IPS-NIHi11 (cell line): ENCODE measurements at regions not wholly inside any gene's neighbourhood (a gene's known extent, or its start where the extent isn't known, plus 50 kb on each side); places are given as distances from the start of the nearest gene placed in this dataset.
A peak's percentile ranks its signal among the peaks of the same experiment; 100 is the strongest.
"Not testable (repeated sequence)": the region's sequence is repeated elsewhere in the genome, so short reads cannot be mapped to it uniquely, and the experiment has no call there.

Source experiments
- DNase-seq: peaks from one replicate; pipeline ENCODE4 v3.0.0; 2012; ENCODE audit warnings: mixed read lengths, low spot score

- no peak for DNase-seq
These were observed 151.6 kb downstream of the SLITRK1 start for GRCh38 chr13:83730674-83731073.

- DNase-seq: no peak
These were observed 159.8 kb downstream of the SLITRK1 start for GRCh38 chr13:83722443-83722842.

GRCh38 chr13:83716121-83716520, 166.2 kb downstream of the SLITRK1 start:
- DNase-seq: no peak

- no peak for DNase-seq
These were observed 168.0 kb downstream of the SLITRK1 start for GRCh38 chr13:83714236-83714635.

- DNase-seq: no peak
These were observed 172.2 kb downstream of the SLITRK1 start for GRCh38 chr13:83710133-83710515.

GRCh38 chr13:83709426-83710132, 172.7 kb downstream of the SLITRK1 start:
- no peak for DNase-seq

GRCh38 chr13:83702021-83702420, 180.3 kb downstream of the SLITRK1 start:
- no peak for DNase-seq

GRCh38 chr13:83692800-83693199, 189.5 kb downstream of the SLITRK1 start:
- peak; percentile 11 for DNase-seq

- DNase-seq: no peak
These were observed 190.3 kb downstream of the SLITRK1 start for GRCh38 chr13:83691966-83692365.

- no peak for DNase-seq
These were observed 200.7 kb downstream of the SLITRK1 start for GRCh38 chr13:83681547-83681946.

GRCh38 chr13:83677985-83678384, 204.3 kb downstream of the SLITRK1 start:
- DNase-seq: no peak

- DNase-seq: no peak
These were observed 209.7 kb downstream of the SLITRK1 start for GRCh38 chr13:83672612-83673011.

- DNase-seq: no peak
These were observed 214.7 kb downstream of the SLITRK1 start for GRCh38 chr13:83667606-83668005.

GRCh38 chr13:83666141-83666540, 216.1 kb downstream of the SLITRK1 start:
- DNase-seq: no peak

GRCh38 chr13:83657281-83657680, 225.0 kb downstream of the SLITRK1 start:
- no peak for DNase-seq

- DNase-seq: not testable (repeated sequence)
These were observed 239.7 kb downstream of the SLITRK1 start for GRCh38 chr13:83642617-83643016.

- no peak for DNase-seq
These were observed 247.7 kb downstream of the SLITRK1 start for GRCh38 chr13:83634601-83635000.

- DNase-seq: no peak
These were observed 248.5 kb downstream of the SLITRK1 start for GRCh38 chr13:83633746-83634145.

- DNase-seq: no peak
These were observed 259.9 kb downstream of the SLITRK1 start for GRCh38 chr13:83622422-83622784.

GRCh38 chr13:83621765-83622421, 260.4 kb downstream of the SLITRK1 start:
- no peak for DNase-seq

- no peak for DNase-seq
These were observed 261.6 kb downstream of the SLITRK1 start for GRCh38 chr13:83620530-83621220.

GRCh38 chr13:83618966-83619365, 263.3 kb downstream of the SLITRK1 start:
- DNase-seq: no peak

- DNase-seq: no peak
These were observed 268.8 kb downstream of the SLITRK1 start for GRCh38 chr13:83613524-83613923.
